DOHH2 (cell line): ENCODE measurements at regions not wholly inside any gene's neighbourhood (a gene's known extent, or its start where the extent isn't known, plus 50 kb on each side); places are given as distances from the start of the nearest gene placed in this dataset.

ENCODE experiments used
- H3F3A ChIP-seq: fragments of 200-600 bp; sonication (generic), shearing (Covaris generic); 2 replicates; pipeline ENCODE4 v1.6.0; 2016; ENCODE audit warnings: antibody characterized with exemption, mild to moderate bottlenecking; ENCODE audit not compliant: control insufficient read depth, insufficient read depth
- H3K27ac ChIP-seq: fragments of 200-600 bp; sonication (generic); 2 replicates; pipeline ENCODE4 v1.5.1; 2014; ENCODE audit warnings: low read depth, mild to moderate bottlenecking, low read length, moderate library complexity
- H3K27me3 ChIP-seq: fragments of 200-600 bp; sonication (generic); 2 replicates; pipeline ENCODE4 v1.6.1; 2014; ENCODE audit warnings: mild to moderate bottlenecking, low read length, mixed read lengths; ENCODE audit not compliant: control insufficient read depth
- H3K36me3 ChIP-seq: fragments of 200-600 bp; sonication (generic); 2 replicates; pipeline ENCODE4 v1.6.1; 2014; ENCODE audit warnings: mild to moderate bottlenecking, low read length, moderate library complexity, mixed read lengths; ENCODE audit not compliant: control insufficient read depth
- H3K4me1 ChIP-seq: fragments of 200-600 bp; sonication (generic); 2 replicates; pipeline ENCODE4 v1.6.1; 2014; ENCODE audit warnings: mild to moderate bottlenecking, low read length, mixed read lengths; ENCODE audit not compliant: control insufficient read depth
- H3K4me2 ChIP-seq: fragments of 200-600 bp; sonication (generic); 2 replicates; pipeline ENCODE4 v1.6.0; 2014; ENCODE audit warnings: mild to moderate bottlenecking, low read length, moderate library complexity
- H3K4me3 ChIP-seq: fragments of 200-600 bp; sonication (generic); 2 replicates; pipeline ENCODE4 v1.5.1; 2014; ENCODE audit warnings: mild to moderate bottlenecking, low read length, mixed read lengths
- H3K79me2 ChIP-seq: fragments of 200-600 bp; sonication (generic); 2 replicates; pipeline ENCODE4 v1.6.1; 2014; ENCODE audit warnings: mild to moderate bottlenecking, low read length, mixed read lengths; ENCODE audit not compliant: control insufficient read depth
- H3K9me2 ChIP-seq: fragments of 200-600 bp; sonication (generic); replicated peaks from 2 replicates; pipeline ENCODE4 v1.6.1; 2014; ENCODE audit warnings: mild to moderate bottlenecking, low read length, mixed read lengths; ENCODE audit not compliant: control insufficient read depth
- H3K9me3 ChIP-seq: fragments of 200-600 bp; sonication (generic); 2 replicates; pipeline ENCODE4 v1.6.1; 2014; ENCODE audit warnings: antibody characterized with exemption, low read length, mixed read lengths; ENCODE audit not compliant: control insufficient read depth, insufficient read depth
- H4K20me1 ChIP-seq: fragments of 200-600 bp; sonication (generic); 2 replicates; pipeline ENCODE4 v1.6.0; 2014; ENCODE audit warnings: low read depth, mild to moderate bottlenecking, antibody characterized with exemption, low read length, moderate library complexity; ENCODE audit not compliant: control insufficient read depth, insufficient read depth
- EZH2phosphoT487 ChIP-seq: fragments of 200-600 bp; sonication (generic); IDR thresholded peaks from 2 replicates; pipeline ENCODE4 v1.6.1; 2017; ENCODE audit warnings: borderline replicate concordance, mild to moderate bottlenecking, antibody characterized with exemption, low read length, moderate library complexity, mixed read lengths
- TF ChIP-seq, protein P1 (sequence below): fragments of 200-600 bp; sonication (generic); IDR thresholded peaks from one replicate; pipeline ENCODE4 v1.5.1; 2014; ENCODE audit warnings: antibody characterized with exemption, mild to moderate bottlenecking, low read depth, low read length; ENCODE audit not compliant: poor library complexity, severe bottlenecking

- Histone ChIP-seq H3K9me3 (no peaks in the 10 kb centered on the region), H3K36me3 (no peaks in the 10 kb centered on the region), H3K79me2 (no peaks in the 10 kb centered on the region), H3K4me1 (no peaks in the 10 kb centered on the region), H3F3A (no peaks in the 10 kb centered on the region), H3K27me3 (no peaks in the 10 kb centered on the region), H4K20me1 (no peaks in the 10 kb centered on the region), H3K4me3 (no peak overlapping the region), H3K4me2 (no peak overlapping the region), H3K9me2 (no peaks in the 10 kb centered on the region), H3K27ac (no peak overlapping the region)
- TF ChIP-seq, protein P1, sequence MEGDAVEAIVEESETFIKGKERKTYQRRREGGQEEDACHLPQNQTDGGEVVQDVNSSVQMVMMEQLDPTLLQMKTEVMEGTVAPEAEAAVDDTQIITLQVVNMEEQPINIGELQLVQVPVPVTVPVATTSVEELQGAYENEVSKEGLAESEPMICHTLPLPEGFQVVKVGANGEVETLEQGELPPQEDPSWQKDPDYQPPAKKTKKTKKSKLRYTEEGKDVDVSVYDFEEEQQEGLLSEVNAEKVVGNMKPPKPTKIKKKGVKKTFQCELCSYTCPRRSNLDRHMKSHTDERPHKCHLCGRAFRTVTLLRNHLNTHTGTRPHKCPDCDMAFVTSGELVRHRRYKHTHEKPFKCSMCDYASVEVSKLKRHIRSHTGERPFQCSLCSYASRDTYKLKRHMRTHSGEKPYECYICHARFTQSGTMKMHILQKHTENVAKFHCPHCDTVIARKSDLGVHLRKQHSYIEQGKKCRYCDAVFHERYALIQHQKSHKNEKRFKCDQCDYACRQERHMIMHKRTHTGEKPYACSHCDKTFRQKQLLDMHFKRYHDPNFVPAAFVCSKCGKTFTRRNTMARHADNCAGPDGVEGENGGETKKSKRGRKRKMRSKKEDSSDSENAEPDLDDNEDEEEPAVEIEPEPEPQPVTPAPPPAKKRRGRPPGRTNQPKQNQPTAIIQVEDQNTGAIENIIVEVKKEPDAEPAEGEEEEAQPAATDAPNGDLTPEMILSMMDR: no peak
- TF ChIP-seq EZH2phosphoT487: no peak
These were observed 266.1 kb downstream of the MN1 start for GRCh38 chr22:27535452-27535851.

GRCh38 chr22:27537501-27537900, 264.1 kb downstream of the MN1 start:
- H3K9me3 ChIP-seq: no peaks in the 10 kb centered on the region
- no peaks in the 10 kb centered on the region for H4K20me1 ChIP-seq
- H3K9me2 ChIP-seq: no peaks in the 10 kb centered on the region
- TF ChIP-seq, protein P1: no peak
- no peak for TF ChIP-seq EZH2phosphoT487
- no peaks in the 10 kb centered on the region for H3K4me1 ChIP-seq
- no peak overlapping the region for H3K4me2 ChIP-seq
- H3K4me3 ChIP-seq: no peak overlapping the region
- no peak overlapping the region for H3K27ac ChIP-seq
- no peaks in the 10 kb centered on the region for H3K79me2 ChIP-seq
- no peaks in the 10 kb centered on the region for H3F3A ChIP-seq
- H3K36me3 ChIP-seq: no peaks in the 10 kb centered on the region
- no peaks in the 10 kb centered on the region for H3K27me3 ChIP-seq

DNA sequence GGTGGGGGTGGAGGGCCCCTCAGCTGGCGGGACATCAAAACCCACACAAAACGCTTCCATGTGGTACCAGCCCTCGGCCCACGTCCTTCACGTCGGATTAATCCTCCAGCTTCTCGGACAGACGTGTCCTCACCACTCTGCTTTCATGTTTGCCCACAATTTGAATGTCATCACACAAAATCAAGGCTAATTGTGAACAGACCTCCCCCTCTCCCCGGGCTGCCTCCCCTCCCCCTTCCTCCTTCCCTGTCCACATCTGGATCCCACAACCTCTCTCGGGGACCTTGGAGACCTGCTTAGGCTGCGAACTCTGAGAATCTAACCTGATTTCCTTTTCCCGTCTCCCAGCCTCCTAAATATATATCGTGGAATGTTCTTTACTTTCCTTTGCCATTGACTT, 262.9 kb downstream of the MN1 start:
- Histone ChIP-seq H3K79me2 (no peaks in the 10 kb centered on the region), H3K4me2 (no peak overlapping the region), H4K20me1 (no peaks in the 10 kb centered on the region), H3K4me1 (no peaks in the 10 kb centered on the region), H3K9me2 (no peaks in the 10 kb centered on the region), H3K27ac (no peak overlapping the region), H3K36me3 (no peaks in the 10 kb centered on the region), H3K4me3 (no peak overlapping the region), H3F3A (no peaks in the 10 kb centered on the region), H3K27me3 (no peaks in the 10 kb centered on the region), H3K9me3 (no peaks in the 10 kb centered on the region)
- TF ChIP-seq EZH2phosphoT487: no peak
- TF ChIP-seq, protein P1: no peak

- no peaks in the 10 kb centered on the region for H3K36me3 ChIP-seq
- no peaks in the 10 kb centered on the region for H3K9me2 ChIP-seq
- H3K9me3 ChIP-seq: no peaks in the 10 kb centered on the region
- H3K4me3 ChIP-seq: no peak overlapping the region
- H3K79me2 ChIP-seq: no peaks in the 10 kb centered on the region
- H3K4me1 ChIP-seq: no peaks in the 10 kb centered on the region
- no peak overlapping the region for H3K27ac ChIP-seq
- H3F3A ChIP-seq: no peaks in the 10 kb centered on the region
- no peaks in the 10 kb centered on the region for H3K27me3 ChIP-seq
- H4K20me1 ChIP-seq: no peaks in the 10 kb centered on the region
- TF ChIP-seq, protein P1: no peak
- no peak for TF ChIP-seq EZH2phosphoT487
- H3K4me2 ChIP-seq: no peak overlapping the region
These were observed 261.3 kb downstream of the MN1 start for GRCh38 chr22:27540247-27540646.
